NB4 (cell line): ENCODE measurements at regions not wholly inside any gene's neighbourhood (a gene's known extent, or its start where the extent isn't known, plus 50 kb on each side); places are given as distances from the start of the nearest gene placed in this dataset.

ENCODE experiments used
- DNase-seq: peaks from one replicate; pipeline ENCODE4 v3.0.0; 2010; ENCODE audit warnings: low read depth
- H3K4me3 ChIP-seq: one replicate; pipeline ENCODE4 v1.5.1; 2011; ENCODE audit warnings: mild to moderate bottlenecking, low read depth, low read length, moderate library complexity
- CTCF ChIP-seq: IDR thresholded peaks from one replicate; pipeline ENCODE4 v1.5.1; 2012; ENCODE audit warnings: low read depth, low read length
- MAX ChIP-seq: IDR thresholded peaks from 2 replicates; pipeline ENCODE4 v1.6.1; 2011; ENCODE audit warnings: low read depth, low read length
- MYC ChIP-seq: IDR thresholded peaks from 2 replicates; pipeline ENCODE4 v1.6.1; 2011; ENCODE audit warnings: low read depth, low read length
- POLR2A ChIP-seq: IDR thresholded peaks from 2 replicates; pipeline ENCODE4 v1.6.1; 2011; ENCODE audit warnings: mild to moderate bottlenecking; ENCODE audit not compliant: insufficient read length; ENCODE audit errors: extremely low read depth

- no peak for TF ChIP-seq POLR2A
- TF ChIP-seq MAX, result no peak
- TF ChIP-seq MYC, result no peak
- no peak for TF ChIP-seq CTCF
- no peak for DNase-seq
- no peak overlapping the region for H3K4me3 ChIP-seq
Measured at GRCh38 chr1:14377386-14377785, 221.1 kb upstream of the KAZN start.

GRCh38 chr1:14380408-14380807 is 218.1 kb upstream of the KAZN start:
- H3K4me3 ChIP-seq, result no peak overlapping the region
- TF ChIP-seq CTCF (no peak), POLR2A (no peak), MYC (no peak), MAX (no peak)
- no peak for DNase-seq

- H3K4me3 ChIP-seq, result no peak overlapping the region
- TF ChIP-seq CTCF (no peak), MYC (no peak), MAX (no peak), POLR2A (no peak)
- no peak for DNase-seq
Measured at GRCh38 chr1:14390816-14391215, 207.7 kb upstream of the KAZN start.

- TF ChIP-seq MAX, result no peak
- TF ChIP-seq CTCF, result no peak
- TF ChIP-seq POLR2A, result no peak
- TF ChIP-seq MYC, result no peak
Measured at GRCh38 chr1:14392161-14392858, 206.2 kb upstream of the KAZN start.

GRCh38 chr1:14392859-14393365 is 205.6 kb upstream of the KAZN start:
- no peak overlapping the region for H3K4me3 ChIP-seq
- no peak for DNase-seq
- TF ChIP-seq MYC, result no peak
- no peak for TF ChIP-seq MAX

More at GRCh38 chr1:14392161-14392858, 206.2 kb upstream of the KAZN start:
- H3K4me3 ChIP-seq, result no peak overlapping the region
- DNase-seq, result no peak

GRCh38 chr1:14396100-14396499 is 202.4 kb upstream of the KAZN start:
- H3K4me3 ChIP-seq, result no peak overlapping the region
- TF ChIP-seq MYC, result no peak
- no peak for TF ChIP-seq POLR2A
- TF ChIP-seq CTCF, result no peak
- no peak for TF ChIP-seq MAX
- no peak for DNase-seq
